ENCODE measurements at regions not wholly inside any gene's neighbourhood (a gene's known extent, or its start where the extent isn't known, plus 50 kb on each side); places are given as distances from the start of the nearest gene placed in this dataset.

- TF ChIP-seq CTCF (IDR thresholded peaks at IDR 0.05) (no peak), POLR2A (IDR thresholded peaks at IDR 0.05) (no peak)
These were observed 1388.5 kb downstream of the ADGRL3 start for GRCh38 chr4:62588671-62589070.

Data from esophagus squamous epithelium (tissue), 4 donors.